GM21381 (cell line): ENCODE measurements at regions not wholly inside any gene's neighbourhood (a gene's known extent, or its start where the extent isn't known, plus 50 kb on each side); places are given as distances from the start of the nearest gene placed in this dataset.
"Not testable (repeated sequence)": the region's sequence is repeated elsewhere in the genome, so short reads cannot be mapped to it uniquely, and the experiment has no call there.

Experiments
- ATAC-seq: cut with Tn5 transposase; IDR thresholded peaks from one replicate; pipeline ENCODE4 v1.9.1; 2021; ENCODE audit warnings: mild to moderate bottlenecking, moderate library complexity; ENCODE audit not compliant: unreplicated experiment

DNA sequence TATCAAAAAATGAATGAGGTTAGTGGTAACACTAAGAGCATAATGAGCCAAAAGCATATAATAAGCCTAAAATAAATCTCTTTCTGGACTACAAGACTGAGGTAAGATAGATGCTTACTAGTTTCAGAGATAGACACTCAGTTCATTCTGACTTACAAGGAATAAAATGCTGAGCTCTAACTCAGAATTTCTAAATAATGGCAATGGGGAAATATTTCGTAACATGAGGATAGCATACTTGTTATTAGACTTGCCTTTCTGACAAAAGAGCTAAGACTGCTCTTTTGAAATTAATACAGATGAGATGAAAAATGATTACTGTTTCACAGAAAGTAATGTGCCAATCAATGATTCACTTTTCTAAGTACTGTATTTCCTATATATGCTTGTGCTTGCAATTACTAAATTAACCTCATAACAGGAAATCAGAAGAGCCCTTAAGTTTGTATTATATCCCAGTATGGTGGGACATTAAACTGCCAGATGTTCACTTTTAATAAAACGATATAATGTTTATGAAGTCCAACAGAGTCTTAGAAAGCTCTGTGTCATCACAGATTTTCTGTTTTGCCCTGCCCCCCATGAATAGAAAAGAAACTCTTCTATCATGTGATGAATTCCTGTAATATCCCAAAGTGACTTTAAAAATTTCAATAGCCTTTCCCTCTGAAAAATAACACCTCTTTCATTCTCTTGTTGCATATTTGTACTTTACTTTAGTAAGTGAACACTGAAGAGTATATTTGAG lies 2771.0 kb upstream of the PCDH20 start:
- no peak for ATAC-seq

DNA sequence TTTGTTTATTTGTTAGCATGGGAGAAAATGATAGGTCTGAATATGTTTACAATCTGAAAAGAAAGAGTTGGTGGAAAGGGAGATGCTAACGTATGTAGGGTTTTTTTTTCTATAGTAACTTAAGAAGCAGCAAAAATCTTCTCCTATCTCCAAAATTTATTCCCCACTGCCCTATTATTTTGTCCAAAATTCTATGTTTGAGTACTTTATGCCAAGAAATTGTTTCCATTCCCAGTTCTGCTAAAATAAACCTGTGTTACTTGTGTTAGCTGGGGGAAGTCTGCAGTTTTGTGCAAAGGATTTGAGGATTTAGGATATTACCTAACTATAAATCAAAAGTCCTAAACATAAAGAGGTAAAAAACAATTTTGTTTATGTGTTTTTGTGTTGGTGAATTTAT lies 2770.4 kb upstream of the PCDH20 start:
- no peak for ATAC-seq

DNA sequence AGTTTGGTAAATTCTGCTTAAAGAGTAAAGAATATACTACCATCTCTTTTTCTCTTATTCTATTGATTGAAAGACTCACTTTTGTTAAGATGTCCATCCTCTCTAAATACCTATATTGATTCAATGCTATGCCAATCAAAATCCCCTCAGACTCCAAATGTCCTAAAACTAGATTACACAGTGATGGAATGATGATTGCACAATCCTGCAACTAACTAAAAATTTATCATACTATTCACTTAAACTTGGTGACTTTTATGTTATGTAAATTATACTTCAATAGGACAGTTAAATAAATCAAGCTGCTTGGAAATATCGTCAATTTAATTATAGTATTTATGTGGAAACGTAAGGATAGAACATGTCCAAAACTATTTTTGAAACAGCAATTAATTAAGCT lies 2765.1 kb upstream of the PCDH20 start:
- no peak for ATAC-seq

DNA sequence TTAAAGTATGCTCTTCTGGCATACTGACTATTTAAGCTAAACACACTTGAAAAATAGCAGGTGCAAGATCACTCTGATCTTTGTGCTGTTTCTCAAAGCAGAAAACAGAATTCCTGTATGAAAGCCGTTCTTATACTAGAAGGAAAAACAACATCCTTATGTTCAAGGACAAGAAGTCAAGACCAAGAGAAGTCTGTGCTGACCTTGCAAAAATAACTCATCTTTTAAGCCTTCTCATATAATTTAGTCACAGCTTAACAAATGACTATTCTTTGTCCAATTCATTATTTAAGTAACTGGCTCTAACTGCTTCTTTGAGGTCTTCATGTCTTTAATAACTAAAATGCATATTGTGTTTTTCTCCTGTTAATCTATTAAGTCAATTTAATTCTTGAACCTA lies 2750.2 kb upstream of the PCDH20 start:
- no peak for ATAC-seq

DNA sequence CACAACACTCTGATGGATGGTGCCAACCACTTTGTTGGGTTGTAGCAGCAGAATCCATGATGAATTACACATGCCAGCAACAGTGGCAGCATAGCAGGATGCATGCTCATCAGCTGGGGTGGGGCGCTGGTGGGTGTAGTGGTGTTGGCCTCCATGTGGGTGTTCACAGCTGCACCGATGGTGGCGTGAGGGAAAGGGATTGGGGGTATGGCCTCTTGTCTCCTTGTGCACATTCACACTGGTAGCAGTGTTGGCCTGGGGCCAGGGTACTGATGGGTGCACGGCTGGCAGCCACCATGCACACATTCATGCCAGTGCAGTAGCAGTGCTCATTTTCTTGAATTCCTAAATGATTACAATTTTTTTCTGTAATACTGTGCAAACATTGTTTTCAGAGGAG lies 2748.8 kb upstream of the PCDH20 start:
- ATAC-seq: no peak

DNA sequence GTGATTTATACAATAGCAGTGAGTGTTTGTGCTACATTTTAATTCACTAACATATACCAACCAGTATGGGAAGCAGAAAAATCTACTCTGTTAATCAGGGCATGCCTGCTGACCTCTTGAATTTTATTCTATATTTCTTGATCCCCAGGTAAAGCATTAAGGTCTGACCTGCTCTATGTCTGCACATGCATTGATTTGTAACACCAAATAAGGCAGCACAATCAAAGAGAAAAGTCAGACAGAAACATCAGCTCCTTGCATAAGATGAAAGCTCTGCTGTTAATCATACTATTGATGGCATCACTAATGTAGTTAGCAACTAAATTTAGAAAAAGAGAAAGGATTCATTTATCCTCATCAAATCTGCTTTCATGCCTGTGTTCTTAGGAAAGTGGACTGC lies 2744.8 kb upstream of the PCDH20 start:
- ATAC-seq: no peak

DNA sequence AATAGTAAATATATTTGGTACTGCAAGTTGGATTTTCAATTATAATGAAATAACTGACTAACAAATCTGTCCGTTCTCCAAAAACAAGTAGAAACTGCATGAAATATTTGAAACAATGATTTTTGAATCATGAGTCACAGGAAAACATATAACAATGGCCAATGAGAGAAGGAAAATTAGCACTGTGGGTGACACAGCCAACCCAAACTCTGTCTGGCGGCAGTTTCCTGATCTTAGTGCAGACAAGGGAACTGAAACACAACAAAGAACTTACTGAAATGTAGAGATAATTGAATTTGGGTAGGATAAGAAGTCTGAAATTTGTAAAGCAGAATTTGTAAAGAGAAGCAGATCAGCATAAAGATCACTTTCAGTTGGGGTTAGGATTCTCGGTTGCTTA lies 2743.3 kb upstream of the PCDH20 start:
- ATAC-seq: no peak

DNA sequence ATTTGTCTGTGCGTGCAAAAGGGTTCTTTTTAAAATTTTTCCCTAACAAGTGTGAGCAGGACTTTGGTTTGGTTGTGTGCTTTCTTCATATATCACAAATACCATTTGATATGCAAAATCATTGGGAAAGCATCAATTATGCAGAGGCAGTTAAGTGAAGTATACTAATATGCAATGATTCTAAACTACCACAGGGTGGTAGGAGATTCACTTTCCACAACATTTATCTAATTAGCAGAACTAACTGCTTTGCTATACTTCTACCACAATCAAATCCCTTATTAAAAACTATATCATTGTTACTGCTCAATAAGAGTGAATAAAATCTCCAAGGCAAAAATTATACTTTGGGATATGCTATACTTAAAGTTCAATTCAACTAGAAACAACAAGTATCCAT lies 2738.9 kb upstream of the PCDH20 start:
- no peak for ATAC-seq

DNA sequence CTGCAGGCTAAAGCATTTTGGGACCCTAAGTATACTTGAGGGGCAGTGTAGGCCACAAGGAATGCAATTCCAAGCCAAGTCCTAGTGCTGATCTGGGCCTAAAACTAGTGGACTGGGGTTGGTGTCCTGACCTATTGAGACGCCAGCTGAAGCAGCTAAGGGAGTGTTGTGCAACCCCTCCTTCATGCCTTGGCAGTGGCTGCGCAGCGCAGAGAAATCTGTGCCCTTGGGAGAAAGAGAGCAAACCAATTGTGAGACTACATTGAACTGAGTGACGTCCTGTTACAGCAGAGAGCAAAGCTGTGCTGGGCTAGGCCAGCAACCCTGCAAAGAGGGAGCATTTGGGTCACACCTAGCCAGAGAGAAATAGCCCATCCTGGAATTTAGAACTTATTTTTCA lies 2715.0 kb upstream of the PCDH20 start:
- no peak for ATAC-seq

DNA sequence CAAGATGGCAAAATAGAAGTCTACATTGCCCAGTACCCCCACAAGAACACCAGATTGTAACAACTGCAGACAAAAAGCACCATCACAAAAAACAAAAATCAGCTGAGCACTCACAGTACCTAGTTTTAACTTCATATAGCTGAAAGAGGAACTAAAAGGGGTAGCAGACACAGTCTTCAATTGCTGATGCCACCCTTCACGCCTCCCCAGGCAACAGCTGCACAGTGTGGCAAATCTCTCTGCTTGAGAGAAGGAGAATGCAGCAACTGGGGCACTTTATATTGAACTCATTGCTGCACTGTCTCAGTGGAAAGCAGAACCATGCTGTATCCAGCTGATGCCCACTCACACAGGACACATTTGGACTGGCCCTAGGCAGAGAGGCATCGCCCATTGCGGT lies 2714.5 kb upstream of the PCDH20 start:
- no peak for ATAC-seq

DNA sequence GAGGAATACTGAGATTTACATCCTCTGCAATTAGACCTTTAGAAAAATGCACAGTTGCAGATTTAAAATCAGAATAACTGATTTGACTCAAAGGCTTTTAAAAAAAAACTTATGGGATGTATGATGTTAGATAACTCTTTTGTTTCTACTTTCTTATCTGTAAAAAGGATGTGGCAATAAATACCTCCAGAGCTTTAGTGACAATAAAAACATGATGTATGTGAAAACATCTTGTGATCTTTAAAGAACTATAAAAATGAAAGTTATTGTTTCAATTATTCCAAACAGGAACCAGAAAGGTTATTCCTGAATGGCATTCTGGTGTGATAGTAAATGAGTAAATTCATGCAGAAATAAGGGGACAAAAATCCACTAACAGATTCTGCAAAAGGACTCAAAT lies 2712.2 kb upstream of the PCDH20 start:
- no peak for ATAC-seq

DNA sequence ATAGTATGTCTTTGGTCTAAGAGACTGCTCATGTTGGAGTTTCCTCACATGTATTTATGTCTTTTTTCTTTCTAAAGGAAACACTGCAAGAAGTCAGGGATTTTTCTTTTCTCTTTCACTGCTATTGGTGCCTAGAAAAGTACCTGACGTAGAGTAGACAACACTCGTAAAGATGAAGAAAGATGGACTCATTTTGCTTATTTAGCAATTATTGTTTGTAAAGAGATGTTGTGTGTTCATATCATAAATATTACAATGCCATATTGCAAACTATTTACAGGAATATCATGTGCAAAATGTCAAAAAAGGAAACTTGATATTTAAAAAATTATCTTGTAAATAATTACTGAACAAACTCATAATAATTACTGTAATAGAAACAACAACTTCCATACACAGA lies 2711.5 kb upstream of the PCDH20 start:
- ATAC-seq: no peak

DNA sequence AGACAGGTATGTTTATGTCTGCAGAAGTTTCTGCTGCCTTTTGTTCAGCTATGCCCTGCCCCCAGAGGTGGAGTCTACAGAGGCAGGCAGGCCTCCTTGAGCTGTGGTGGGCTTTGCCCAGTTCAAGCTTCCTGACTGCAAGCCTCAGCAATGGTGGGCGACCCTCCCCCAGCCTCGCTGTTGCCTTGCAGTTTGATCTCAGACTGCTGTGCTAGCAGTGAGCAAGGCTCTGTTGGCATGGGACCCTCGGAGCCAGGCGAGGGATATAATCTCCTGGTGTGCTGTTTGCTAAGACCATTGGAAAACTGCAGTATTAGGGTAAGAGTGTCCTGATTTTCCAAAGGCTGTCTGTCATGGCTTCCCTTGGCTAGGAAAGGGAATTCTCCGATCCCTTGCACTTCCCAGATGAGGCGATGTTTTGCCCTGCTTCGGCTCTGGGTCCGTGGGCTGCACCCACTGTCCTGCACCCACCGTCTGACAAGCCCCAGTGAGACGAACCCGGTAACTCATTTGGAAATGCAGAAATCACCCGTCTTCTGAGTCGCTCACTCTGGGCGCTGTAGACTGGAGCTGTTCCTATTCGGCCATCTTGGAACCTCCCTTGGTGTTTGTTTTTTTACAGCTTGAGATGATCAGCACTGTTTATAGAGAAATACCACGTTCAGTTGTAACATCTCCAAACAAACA lies 2705.5 kb upstream of the PCDH20 start:
- ATAC-seq: not testable (repeated sequence)

DNA sequence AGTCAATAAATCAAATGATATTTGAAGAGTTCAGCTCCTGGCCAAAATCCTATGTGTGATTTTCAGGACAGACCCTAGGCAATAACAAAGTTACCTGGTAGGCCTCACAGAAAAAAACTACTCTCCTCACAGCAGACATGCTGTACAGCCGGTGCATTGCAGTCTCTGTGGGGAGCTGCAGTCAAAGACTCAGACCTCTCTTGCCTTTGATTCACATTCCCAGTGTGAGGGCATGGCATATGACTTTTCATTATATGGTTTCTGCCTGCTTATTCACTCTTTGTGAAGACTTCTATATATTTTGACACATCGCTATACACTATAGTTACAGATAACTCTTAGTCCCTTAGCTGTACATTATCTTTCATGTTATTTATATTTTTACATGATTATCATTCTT lies 2684.3 kb upstream of the PCDH20 start:
- ATAC-seq: no peak

DNA sequence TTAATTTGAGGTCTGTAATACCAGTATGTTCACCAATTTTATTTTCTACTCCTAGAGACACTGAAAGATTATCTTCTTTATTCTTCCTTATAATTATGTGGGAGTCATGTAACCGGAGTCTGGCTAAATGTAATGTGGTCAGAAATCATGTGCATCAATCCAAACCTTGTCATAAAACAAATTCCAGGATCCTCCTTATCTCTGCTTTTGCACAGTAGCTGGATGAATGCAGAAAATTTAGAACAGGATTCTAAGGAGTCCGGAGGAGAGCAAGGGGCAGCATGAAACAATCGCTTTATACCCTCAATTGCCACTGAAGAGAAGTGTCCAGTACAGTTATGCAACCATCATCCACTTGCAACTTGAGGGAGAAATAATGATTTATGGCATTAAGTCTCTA lies 2674.7 kb upstream of the PCDH20 start:
- ATAC-seq: no peak

DNA sequence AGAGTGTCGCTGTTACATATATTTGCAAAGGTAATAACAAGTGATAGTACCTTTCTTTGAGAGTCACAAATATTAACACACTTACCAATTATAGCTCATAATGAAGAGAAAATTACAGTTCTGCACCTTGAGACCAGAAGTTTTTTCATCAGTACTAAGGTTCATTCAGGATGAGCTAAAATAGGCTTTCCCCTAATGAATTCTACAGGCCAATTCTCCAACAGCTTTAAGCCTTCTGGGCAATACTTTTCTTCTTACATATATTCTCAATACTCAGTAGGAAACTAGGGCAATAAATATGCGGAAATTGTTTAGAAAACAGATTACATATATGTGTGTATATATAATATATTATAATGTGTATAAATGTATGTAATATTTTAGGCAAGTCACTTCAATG lies 2672.8 kb upstream of the PCDH20 start:
- ATAC-seq: no peak

DNA sequence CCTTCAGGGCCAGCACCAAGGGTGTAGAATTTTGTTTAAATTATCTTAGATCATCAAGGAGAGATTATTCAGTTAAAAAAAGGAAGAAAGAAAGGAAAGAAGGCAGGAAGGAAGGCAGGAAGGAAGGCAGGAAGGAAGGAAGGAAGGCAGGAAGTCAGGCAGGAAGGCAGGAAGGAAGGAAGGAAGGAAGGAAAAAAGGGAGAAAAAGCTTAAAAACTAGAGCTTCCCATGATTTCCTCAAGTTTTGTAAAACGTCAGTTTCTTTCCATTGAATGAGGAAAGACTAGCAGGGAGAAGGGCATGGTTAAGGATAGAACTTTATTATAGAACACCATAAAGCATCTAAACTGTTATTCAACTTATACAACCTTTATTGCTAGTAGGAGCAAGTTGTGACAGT lies 2672.0 kb upstream of the PCDH20 start:
- no peak for ATAC-seq

DNA sequence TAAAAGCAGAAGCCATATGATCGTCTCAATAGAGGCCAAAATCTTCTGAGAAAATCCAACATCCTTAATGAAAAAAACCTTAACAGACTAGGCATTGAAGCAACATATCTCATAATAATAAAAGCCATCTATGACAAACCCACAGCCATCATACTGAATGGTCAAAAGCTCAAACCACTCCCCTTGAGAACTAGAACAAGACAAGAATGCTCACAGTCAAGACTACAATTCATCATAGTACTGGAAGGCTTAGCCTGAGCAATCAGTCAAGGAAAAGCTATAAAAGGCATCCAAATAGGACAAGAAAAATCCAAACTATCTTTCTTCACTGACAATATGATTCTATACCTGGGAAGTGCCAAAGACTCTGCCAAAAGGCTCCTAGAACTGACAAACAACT lies 2668.2 kb upstream of the PCDH20 start:
- no peak for ATAC-seq

DNA sequence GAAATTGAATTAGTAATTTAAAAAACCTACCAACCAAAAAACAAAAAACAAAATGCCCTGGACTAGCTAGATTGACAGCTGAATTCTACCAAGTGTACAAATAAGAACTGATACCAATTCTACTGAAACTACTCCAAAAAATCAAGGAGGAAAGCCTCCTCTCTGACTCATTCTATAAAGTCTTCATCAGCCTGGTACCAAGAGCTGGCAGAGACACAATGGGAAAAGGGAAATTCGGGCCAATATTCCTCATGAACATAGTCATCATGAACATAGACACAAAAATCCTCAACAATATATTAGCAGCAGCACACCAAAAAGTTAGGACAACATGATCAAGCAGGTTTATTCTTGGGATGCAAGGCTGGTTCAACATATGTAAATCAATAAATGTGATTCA lies 2667.7 kb upstream of the PCDH20 start:
- no peak for ATAC-seq

DNA sequence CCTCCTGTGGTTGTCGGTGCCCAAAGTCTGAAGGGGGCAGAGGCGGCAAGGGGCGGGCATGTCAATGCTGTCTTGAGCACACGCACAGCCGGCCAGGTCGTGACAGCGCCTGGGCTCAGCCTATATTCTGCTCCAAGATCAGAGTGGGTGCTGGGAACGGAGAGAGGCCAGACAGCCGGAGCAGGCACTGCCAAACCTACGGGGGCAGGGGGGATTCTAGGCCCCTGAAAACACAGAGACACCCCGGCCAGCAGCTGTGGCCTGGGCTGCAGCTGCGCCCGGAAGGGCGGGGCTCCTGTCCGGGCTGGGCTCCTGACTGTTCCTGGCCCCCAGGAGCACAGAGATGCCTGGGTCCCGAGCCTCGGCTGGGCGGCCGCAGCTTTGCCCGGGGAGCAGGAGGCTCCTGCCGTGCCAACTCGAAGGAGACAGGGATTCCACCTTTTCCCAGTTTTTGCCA lies 2662.9 kb upstream of the PCDH20 start:
- ATAC-seq: no peak

DNA sequence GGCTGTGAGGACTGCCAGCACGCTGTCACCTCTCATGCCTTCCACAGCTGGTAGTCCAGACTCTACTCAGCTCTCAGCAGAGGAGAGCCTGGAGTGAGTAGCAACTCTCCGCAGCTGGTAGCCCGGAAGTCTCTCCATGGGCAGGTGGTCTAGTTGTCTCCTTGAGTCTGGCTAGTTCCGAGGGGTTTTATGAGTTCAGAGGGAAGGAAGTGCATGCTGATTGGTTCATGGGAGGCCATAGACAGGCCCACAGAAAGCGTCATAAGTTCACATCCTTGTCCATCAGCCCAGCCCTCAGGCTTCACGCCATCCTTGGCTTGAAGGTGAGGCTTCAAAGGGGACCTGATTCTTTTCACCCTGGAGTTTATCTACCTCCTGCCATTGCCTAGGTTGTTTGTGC lies 2662.4 kb upstream of the PCDH20 start:
- no peak for ATAC-seq

DNA sequence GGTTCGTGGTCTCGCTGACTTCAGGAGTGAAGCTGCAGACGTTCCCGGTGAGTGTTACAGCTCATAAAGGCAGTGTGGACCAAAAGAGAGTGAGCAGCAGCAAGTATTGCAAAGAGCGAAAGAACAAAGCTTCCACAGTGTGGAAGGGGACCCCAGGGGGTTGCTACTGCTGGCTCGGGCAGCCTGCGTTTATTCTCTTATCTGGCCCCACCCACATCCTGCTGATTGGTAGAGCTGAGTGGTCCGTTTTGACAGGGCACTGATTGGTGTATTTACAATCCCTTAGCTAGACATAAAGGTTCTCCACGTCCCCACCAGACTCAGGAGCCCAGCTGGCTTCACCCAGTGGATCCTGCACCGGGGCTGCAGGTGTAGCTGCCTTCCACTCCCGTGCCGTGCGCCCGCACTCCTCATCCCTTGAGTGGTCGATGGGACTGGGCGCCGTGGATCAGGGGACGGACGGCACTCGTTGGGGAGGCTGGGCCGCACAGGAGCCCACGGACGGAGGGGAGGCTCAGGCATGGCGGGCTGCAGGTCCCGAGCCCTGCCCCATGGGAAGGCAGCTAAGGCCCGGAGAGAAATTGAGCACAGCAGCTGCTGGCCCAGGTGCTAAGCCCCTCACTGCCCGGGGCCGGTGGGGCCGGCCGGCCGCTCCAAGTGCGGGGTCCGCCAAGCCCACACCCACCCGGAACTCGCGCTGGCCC lies 2661.6 kb upstream of the PCDH20 start:
- ATAC-seq: not testable (repeated sequence)
